NOMO-1 treated with DMSO at 0.1 percent for 48 hours (cell line): ENCODE measurements at regions not wholly inside any gene's neighbourhood (a gene's known extent, or its start where the extent isn't known, plus 50 kb on each side); places are given as distances from the start of the nearest gene placed in this dataset.
A peak's percentile ranks its signal among the peaks of the same experiment; 100 is the strongest.

Experiments used
- DNase-seq: peaks from one replicate; lab custom pipeline; 2025; ENCODE audit not compliant: unreplicated experiment; lab: John Stamatoyannopoulos, UW

- no peak for DNase-seq
Measured at GRCh38 chr2:122908159-122908558, 1116.9 kb upstream of the CNTNAP5 start.

- DNase-seq = no peak
Measured at GRCh38 chr2:122927197-122927596, 1097.9 kb upstream of the CNTNAP5 start.

- DNase-seq = no peak
Measured at GRCh38 chr2:122927710-122928557, 1097.2 kb upstream of the CNTNAP5 start.

GRCh38 chr2:122929347-122929746 is 1095.7 kb upstream of the CNTNAP5 start:
- DNase-seq = no peak

GRCh38 chr2:122935506-122935905 is 1089.6 kb upstream of the CNTNAP5 start:
- DNase-seq = no peak

- DNase-seq = no peak
Measured at GRCh38 chr2:122939796-122940195, 1085.3 kb upstream of the CNTNAP5 start.

- DNase-seq = no peak
Measured at GRCh38 chr2:122949523-122949922, 1075.6 kb upstream of the CNTNAP5 start.

GRCh38 chr2:122955776-122956175 is 1069.3 kb upstream of the CNTNAP5 start:
- DNase-seq = no peak

GRCh38 chr2:122960759-122961641 is 1064.1 kb upstream of the CNTNAP5 start:
- DNase-seq = no peak

GRCh38 chr2:122966461-122966860 is 1058.6 kb upstream of the CNTNAP5 start:
- DNase-seq = no peak

GRCh38 chr2:122977580-122977979 is 1047.5 kb upstream of the CNTNAP5 start:
- no peak for DNase-seq

GRCh38 chr2:122980671-122981070 is 1044.4 kb upstream of the CNTNAP5 start:
- peak; percentile 42 for DNase-seq

- no peak for DNase-seq
Measured at GRCh38 chr2:122982936-122983335, 1042.2 kb upstream of the CNTNAP5 start.

GRCh38 chr2:122988395-122989221 is 1036.5 kb upstream of the CNTNAP5 start:
- DNase-seq = no peak

GRCh38 chr2:122993592-122993991 is 1031.5 kb upstream of the CNTNAP5 start:
- DNase-seq = no peak

- no peak for DNase-seq
Measured at GRCh38 chr2:122999258-122999657, 1025.8 kb upstream of the CNTNAP5 start.

GRCh38 chr2:122999821-123000220 is 1025.3 kb upstream of the CNTNAP5 start:
- DNase-seq = no peak

- no peak for DNase-seq
Measured at GRCh38 chr2:123002660-123003248, 1022.3 kb upstream of the CNTNAP5 start.

- no peak for DNase-seq
Measured at GRCh38 chr2:123015186-123015585, 1009.9 kb upstream of the CNTNAP5 start.

- DNase-seq = no peak
Measured at GRCh38 chr2:123035541-123035940, 989.5 kb upstream of the CNTNAP5 start.

- no peak for DNase-seq
Measured at GRCh38 chr2:123036300-123036699, 988.8 kb upstream of the CNTNAP5 start.
